Lung (tissue), 11 donors: ENCODE measurements at regions not wholly inside any gene's neighbourhood (a gene's known extent, or its start where the extent isn't known, plus 50 kb on each side); places are given as distances from the start of the nearest gene placed in this dataset.
"Not testable (repeated sequence)": the region's sequence is repeated elsewhere in the genome, so short reads cannot be mapped to it uniquely, and the experiment has no call there.

ENCODE experiments used
- ATAC-seq: fragments of 200-7000 bp; cut with Tn5 transposase; one replicate; pipeline ENCODE4 v1.9.1; 2020; ENCODE audit warnings: moderate number of reproducible peaks; ENCODE audit not compliant: insufficient read depth, low FRiP score
- DNase-seq, 3 donors: peaks; one replicate each; pipeline ENCODE4 v3.0.0-alpha.2; 2013 to 2017
- H3K27ac ChIP-seq, 2 donors: one replicate each; pipeline ENCODE4 v1.5.1; 2013; ENCODE audit warnings: mild to moderate bottlenecking in 2 of 2, moderate library complexity in 2 of 2, control low read depth in 1 of 2, inconsistent platforms in 1 of 2, low read depth in 1 of 2, low read length in 1 of 2
- H3K27me3 ChIP-seq, 3 donors: one replicate each; pipeline ENCODE4 v1.5.1; 2013; ENCODE audit warnings: low read length in 2 of 3; ENCODE audit not compliant: control insufficient read depth in 3 of 3, insufficient read depth in 3 of 3
- H3K36me3 ChIP-seq, 4 donors: one replicate each; pipeline ENCODE4 v1.5.1; 2013; ENCODE audit warnings: low read length in 4 of 4, mild to moderate bottlenecking in 1 of 4, moderate library complexity in 1 of 4; ENCODE audit not compliant: control insufficient read depth in 4 of 4, insufficient read depth in 4 of 4
- H3K4me1 ChIP-seq, 5 donors: one replicate each; pipeline ENCODE4 v1.5.1; 2013; ENCODE audit warnings: low read length in 5 of 5, mild to moderate bottlenecking in 2 of 5, moderate library complexity in 1 of 5; ENCODE audit not compliant: control insufficient read depth in 5 of 5, insufficient read depth in 5 of 5
- H3K4me3 ChIP-seq: one replicate; pipeline ENCODE4 v1.5.1; 2013; ENCODE audit warnings: mild to moderate bottlenecking, control low read depth, moderate library complexity
- H3K9ac ChIP-seq, 2 donors: one replicate each; pipeline ENCODE4 v1.5.1; 2013; ENCODE audit warnings: low read length in 2 of 2, control low read depth in 1 of 2; ENCODE audit not compliant: insufficient read depth in 1 of 2
- H3K9me3 ChIP-seq, 4 donors: one replicate each; pipeline ENCODE4 v1.5.1; 2013; ENCODE audit warnings: low read length in 3 of 4, mild to moderate bottlenecking in 1 of 4, moderate library complexity in 1 of 4; ENCODE audit not compliant: control insufficient read depth in 4 of 4, insufficient read depth in 3 of 4
- WGBS, 2 donors: extraction: QIAGEN DNeasy Blood & Tissue Kit; methylation state at CpG; one replicate each; pipeline ENCODE4 v1.1.7; 2013; 5-methylcytosine and 5-hydroxymethylcytosine counted together
- TF ChIP-seq, protein P1 (sequence below): IDR thresholded peaks from 2 replicates; pipeline ENCODE4 v1.5.1; 2012; ENCODE audit warnings: mild to moderate bottlenecking; ENCODE audit errors: control extremely low read depth, extremely low read depth
- donor health status: control.
- donor health status: control.
- donor health status: Bipolar disorder and iron deficiency.
- donor health status: healthy.
- donor health status: DM: yes; HTN: yes; CAD: no.

DNA sequence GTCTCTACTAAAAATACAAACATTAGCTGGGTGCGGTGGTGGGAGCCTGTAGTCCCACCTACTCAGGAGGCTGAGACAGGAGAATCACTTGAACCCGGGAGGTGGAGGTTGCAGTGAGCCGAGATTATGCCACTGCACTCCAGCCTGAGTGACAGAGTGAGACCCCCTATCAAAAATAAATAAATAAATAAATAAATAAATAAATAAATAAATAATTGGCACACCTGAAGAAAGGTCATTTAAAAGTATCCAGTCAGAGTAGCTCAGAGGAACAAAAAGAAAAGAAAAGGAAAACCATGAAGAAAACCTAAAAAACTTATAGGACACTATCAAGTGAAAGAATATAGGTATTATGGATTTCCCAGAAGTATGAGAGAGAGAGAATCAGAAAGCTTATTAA lies 330.1 kb upstream of the AR start:
- not testable (repeated sequence) for H3K36me3 ChIP-seq, H3K27ac ChIP-seq, H3K4me1 ChIP-seq, DNase-seq, H3K9me3 ChIP-seq, H3K4me3 ChIP-seq, H3K9ac ChIP-seq, ATAC-seq, H3K27me3 ChIP-seq
- 77 to 95% methylated on average over 3 of the region's 3 CpGs for WGBS, 2 donors

DNA sequence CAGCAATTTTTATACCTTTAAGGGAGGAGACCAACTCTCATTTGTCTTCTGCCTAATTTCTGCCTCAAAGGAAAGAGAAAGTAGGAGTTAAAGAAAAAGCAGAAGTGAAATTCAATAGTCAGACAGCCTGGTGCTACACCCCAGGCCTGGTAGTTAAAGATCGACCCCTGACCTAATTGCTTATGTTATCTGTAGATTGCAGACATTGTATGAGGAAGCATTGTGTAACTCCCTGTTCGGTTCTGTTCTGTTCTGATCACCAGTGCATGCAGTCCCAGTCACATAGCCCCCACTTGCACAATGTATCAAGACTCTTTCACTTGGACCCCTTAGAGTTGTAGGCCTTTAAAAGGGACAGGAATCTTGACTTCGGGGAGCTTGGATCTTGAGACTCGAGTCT lies 335.9 kb upstream of the AR start:
- no peak for DNase-seq
- no peaks in the 10 kb centered on the region for H3K36me3 ChIP-seq
- 31 to 55% methylated on average over 4 of the region's 4 CpGs for WGBS, 2 donors
- H3K4me3 ChIP-seq, result no peak overlapping the region
- no peaks in the 10 kb centered on the region for H3K4me1 ChIP-seq
- no peak for ATAC-seq
- no peaks in the 10 kb centered on the region for H3K27me3 ChIP-seq
- no peak overlapping the region for H3K27ac ChIP-seq
- TF ChIP-seq, protein P1, sequence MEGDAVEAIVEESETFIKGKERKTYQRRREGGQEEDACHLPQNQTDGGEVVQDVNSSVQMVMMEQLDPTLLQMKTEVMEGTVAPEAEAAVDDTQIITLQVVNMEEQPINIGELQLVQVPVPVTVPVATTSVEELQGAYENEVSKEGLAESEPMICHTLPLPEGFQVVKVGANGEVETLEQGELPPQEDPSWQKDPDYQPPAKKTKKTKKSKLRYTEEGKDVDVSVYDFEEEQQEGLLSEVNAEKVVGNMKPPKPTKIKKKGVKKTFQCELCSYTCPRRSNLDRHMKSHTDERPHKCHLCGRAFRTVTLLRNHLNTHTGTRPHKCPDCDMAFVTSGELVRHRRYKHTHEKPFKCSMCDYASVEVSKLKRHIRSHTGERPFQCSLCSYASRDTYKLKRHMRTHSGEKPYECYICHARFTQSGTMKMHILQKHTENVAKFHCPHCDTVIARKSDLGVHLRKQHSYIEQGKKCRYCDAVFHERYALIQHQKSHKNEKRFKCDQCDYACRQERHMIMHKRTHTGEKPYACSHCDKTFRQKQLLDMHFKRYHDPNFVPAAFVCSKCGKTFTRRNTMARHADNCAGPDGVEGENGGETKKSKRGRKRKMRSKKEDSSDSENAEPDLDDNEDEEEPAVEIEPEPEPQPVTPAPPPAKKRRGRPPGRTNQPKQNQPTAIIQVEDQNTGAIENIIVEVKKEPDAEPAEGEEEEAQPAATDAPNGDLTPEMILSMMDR, result no peak
- H3K9me3 ChIP-seq, result peaks cover 0 to 5% (median 2%) of the 10 kb centered on the region in 4 donors
- H3K9ac ChIP-seq, result no peak overlapping the region

DNA sequence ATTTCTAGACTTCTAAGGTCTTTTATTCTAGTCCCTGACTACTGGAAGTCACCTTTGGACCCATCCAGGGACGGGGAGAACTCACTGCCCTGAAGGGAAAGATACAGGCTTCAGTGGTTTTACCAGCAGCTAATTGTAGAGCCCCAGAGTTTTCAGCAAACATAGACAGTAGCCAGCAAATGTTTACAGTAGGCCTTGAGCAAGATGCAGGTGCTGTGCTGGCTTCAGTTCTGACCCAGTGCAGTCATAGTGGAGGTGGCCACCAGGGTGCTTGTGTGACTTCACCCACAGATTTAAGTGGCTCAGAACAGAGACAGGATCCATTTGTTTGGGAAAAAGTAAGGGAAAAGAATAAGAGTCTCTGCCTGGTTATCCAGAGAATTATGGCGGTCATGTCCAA lies 384.4 kb upstream of the AR start:
- no peak for DNase-seq
- no peak overlapping the region for H3K9ac ChIP-seq
- H3K27me3 ChIP-seq, result peaks cover 0 to 4% (median 0%) of the 10 kb centered on the region in 3 donors
- TF ChIP-seq, protein P1, result no peak
- no peak overlapping the region for H3K27ac ChIP-seq
- no peak for ATAC-seq
- no peaks in the 10 kb centered on the region for H3K4me1 ChIP-seq
- WGBS, 2 donors, result 67 to 86% methylated on average over 2 of the region's 2 CpGs
- H3K36me3 ChIP-seq, result no peaks in the 10 kb centered on the region
- H3K4me3 ChIP-seq, result no peak overlapping the region
- peaks cover 0 to 6% (median under 1%) of the 10 kb centered on the region in 4 donors for H3K9me3 ChIP-seq

DNA sequence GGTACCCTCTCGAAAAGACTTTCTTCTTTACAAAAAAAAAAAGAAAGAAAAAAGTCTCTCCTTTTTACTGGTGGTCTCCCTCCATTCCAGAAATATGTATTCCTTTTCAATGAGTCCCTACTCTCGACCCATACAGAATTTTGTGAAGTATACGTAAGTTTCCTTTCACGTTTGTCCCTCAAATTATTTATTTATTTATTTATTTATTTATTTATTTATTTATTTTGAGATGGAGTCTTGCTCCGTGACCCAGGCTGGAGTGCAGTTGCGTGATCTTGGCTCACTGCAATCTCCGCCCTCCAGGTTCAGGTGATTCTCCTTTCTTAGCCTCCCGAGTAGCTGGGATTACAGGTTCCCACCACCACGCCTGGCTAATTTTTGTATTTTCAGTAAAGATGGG lies 429.2 kb upstream of the AR start:
- Histone ChIP-seq H3K4me3 (no peak overlapping the region), H3K36me3 (no peaks in the 10 kb centered on the region), H3K9ac (no peak overlapping the region), H3K4me1 (no peaks in the 10 kb centered on the region), H3K9me3 (peaks cover 0 to 3% (median 0%) of the 10 kb centered on the region in 4 donors), H3K27ac (no peak overlapping the region), H3K27me3 (no peaks in the 10 kb centered on the region)
- TF ChIP-seq, protein P1, result no peak
- ATAC-seq (no peak), DNase-seq (no peak)
- WGBS, 2 donors, result 78 to 86% methylated on average over 9 of the region's 9 CpGs
